GM12878 (cell line): ENCODE measurements at regions not wholly inside any gene's neighbourhood (a gene's known extent, or its start where the extent isn't known, plus 50 kb on each side); places are given as distances from the start of the nearest gene placed in this dataset.

Source experiments
- ATAC-seq: fragments of 200-7000 bp; cut with Tn5 transposase; 3 replicates; pipeline ENCODE4 v1.9.1; 2020; ENCODE audit warnings: mild to moderate bottlenecking, moderate library complexity
- BruUV-seq: library from RNA; stranded (reverse); fragments of 400-500 nt; replicated peaks from 2 replicates; lab custom pipeline; 2021; lab: Mats Ljungman, UMichigan
- CTCF ChIA-PET: fragments of 300-600 bp; sonication (Branson Sonifier 250); formaldehyde crosslinking; extraction: SDS; loops from one replicate; lab custom pipeline; 2021; ENCODE audit warnings: inconsistent platforms; lab: Yijun Ruan, JAX
- POLR2A ChIA-PET: fragments of 350-600 bp; formaldehyde crosslinking; extraction: SDS; loops from one replicate; lab custom pipeline; 2021; ENCODE audit warnings: inconsistent platforms; lab: Charles Lee
- RAD21 ChIA-PET: fragments of 300-600 bp; sonication (Branson Sonifier 250); formaldehyde crosslinking; loops from one replicate; lab custom pipeline; 2023; ENCODE audit warnings: antibody characterized with exemption; ENCODE audit not compliant: unreplicated experiment; lab: Charles Lee
- SMC1A ChIA-PET: fragments of 300-600 bp; sonication (Branson Sonifier 250); formaldehyde crosslinking; loops from one replicate; lab custom pipeline; 2023; ENCODE audit not compliant: unreplicated experiment, uncharacterized antibody; lab: Charles Lee
- DNase-seq: peaks from one replicate; pipeline ENCODE4 v3.0.0-alpha.2; 2011; ENCODE audit warnings: low read depth, low spot score
- FAIRE-seq: peaks from 3 replicates; lab custom pipeline; 2011; peaks lifted over from hg19 to GRCh38; lab: Jason Lieb, UNC
- H2AFZ ChIP-seq: 2 replicates; pipeline ENCODE4 v1.6.0; 2011; ENCODE audit warnings: low read depth, low read length, control low read depth; ENCODE audit not compliant: control insufficient read depth
- H3K27ac ChIP-seq: 2 replicates; pipeline ENCODE4 v1.5.1; 2011; ENCODE audit warnings: control low read depth; ENCODE audit not compliant: control insufficient read depth, insufficient read depth
- H3K27me3 ChIP-seq, 2 experiments: replicated peaks in 1 of 2; 2 replicates each; pipeline versions ENCODE4 v1.6.0 to v1.6.1; 2011; ENCODE audit warnings: low read length in 1 of 2; ENCODE audit not compliant: control insufficient read depth in 2 of 2, insufficient read depth in 2 of 2
- H3K36me3 ChIP-seq, 2 experiments: 2 replicates each; pipeline ENCODE4 v1.5.1; 2011; ENCODE audit warnings: low read length in 1 of 2; ENCODE audit not compliant: control insufficient read depth in 2 of 2, insufficient read depth in 2 of 2
- H3K4me1 ChIP-seq: 2 replicates; pipeline ENCODE4 v1.6.1; 2011; ENCODE audit warnings: mild to moderate bottlenecking, low read length, moderate library complexity, mixed read lengths; ENCODE audit not compliant: control insufficient read depth, insufficient read depth
- H3K4me2 ChIP-seq: 2 replicates; pipeline ENCODE4 v1.6.0; 2011; ENCODE audit warnings: control low read depth; ENCODE audit not compliant: control insufficient read depth, insufficient read depth
- H3K4me3 ChIP-seq: fragments of 200-600 bp; sonication (generic); 2 replicates; pipeline ENCODE4 v1.5.1; 2016
- H3K79me2 ChIP-seq: 2 replicates; pipeline ENCODE4 v1.6.0; 2011; ENCODE audit warnings: low read length; ENCODE audit not compliant: control insufficient read depth, insufficient read depth
- H3K9ac ChIP-seq: 2 replicates; pipeline ENCODE4 v1.8.0; 2011; ENCODE audit warnings: low read length, control low read depth, mixed read lengths; ENCODE audit not compliant: control insufficient read depth, insufficient read depth
- H3K9me3 ChIP-seq: replicated peaks from 3 replicates; pipeline ENCODE4 v1.5.1; 2011; ENCODE audit warnings: mild to moderate bottlenecking, low read length; ENCODE audit not compliant: control insufficient read depth, insufficient read depth
- H4K20me1 ChIP-seq: 2 replicates; pipeline ENCODE4 v1.6.0; 2011; ENCODE audit not compliant: control insufficient read depth, insufficient read depth
- CHD1 ChIP-seq: IDR thresholded peaks from 2 replicates; pipeline ENCODE4 v1.6.1; 2012; ENCODE audit warnings: low read depth, low read length, improper control_type of control experiment
- CHD2 ChIP-seq: IDR thresholded peaks from 2 replicates; pipeline ENCODE4 v1.6.1; 2011; ENCODE audit warnings: low read depth, low read length, improper control_type of control experiment, borderline replicate concordance
- DPF2 ChIP-seq: fragments of 450-650 bp; IDR thresholded peaks from 2 replicates; pipeline ENCODE4 v1.6.1; 2017; ENCODE audit warnings: mild to moderate bottlenecking
- MTA2 ChIP-seq: fragments of 450-650 bp; IDR thresholded peaks from 2 replicates; pipeline ENCODE4 v1.6.1; 2016; ENCODE audit warnings: low read depth, mild to moderate bottlenecking, moderate library complexity
- NFIC ChIP-seq: IDR thresholded peaks from 2 replicates; pipeline ENCODE4 v1.6.1; 2012; ENCODE audit warnings: low read depth, mild to moderate bottlenecking, inconsistent platforms, low read length, moderate library complexity
- RBBP5 ChIP-seq: fragments of 200-600 bp; sonication (generic); conservative IDR thresholded peaks from 2 replicates; pipeline ENCODE4 v1.6.1; 2016
- SMAD1 ChIP-seq: fragments of 450-650 bp; IDR thresholded peaks from 2 replicates; pipeline ENCODE4 v1.6.1; 2018; ENCODE audit warnings: mild to moderate bottlenecking, low read depth; ENCODE audit not compliant: partially characterized antibody
- WRNIP1 ChIP-seq: IDR thresholded peaks from 2 replicates; pipeline ENCODE4 v1.6.1; 2011; ENCODE audit warnings: low read depth, low read length, improper control_type of control experiment, borderline replicate concordance
- WGBS: methylation state at CpG from one replicate; pipeline ENCODE4 v1.1.6; 2016; ENCODE audit warnings: low lambda C conversion rate; ENCODE audit not compliant: insufficient replicate concordance, insufficient coverage; ENCODE audit errors: missing lambda C conversion rate; 5-methylcytosine and 5-hydroxymethylcytosine counted together
- in situ Hi-C: fragments of 300-500 bp; cut with MboI; formaldehyde crosslinking; loops from 9 replicates; pipeline ENCODE4 v1.14.3; 2018; ENCODE audit warnings: mixed read lengths
- intact Hi-C: fragments of 100-400 bp; cut with micrococcal nuclease; formaldehyde crosslinking; loops from one replicate; pipeline ENCODE4 v1.14.2; 2022; ENCODE audit not compliant: unreplicated experiment
- TF ChIP-seq, protein P1 (sequence below): fragments of 450-650 bp; IDR thresholded peaks from 2 replicates; pipeline ENCODE4 v1.6.1; 2017; ENCODE audit warnings: borderline replicate concordance
- TF ChIP-seq, protein P2 (sequence below): IDR thresholded peaks from 2 replicates; pipeline ENCODE4 v1.6.1; 2011; ENCODE audit warnings: borderline replicate concordance, low read depth, mild to moderate bottlenecking, moderate library complexity, low read length; ENCODE audit not compliant: insufficient read depth, poor library complexity, severe bottlenecking
- TF ChIP-seq, protein P3 (sequence below): IDR thresholded peaks from 2 replicates; pipeline ENCODE4 v1.6.1; 2011; ENCODE audit warnings: borderline replicate concordance, low read depth, mild to moderate bottlenecking, moderate library complexity, mixed read lengths, low read length; ENCODE audit not compliant: insufficient read depth; ENCODE audit errors: extremely low read length

DNA sequence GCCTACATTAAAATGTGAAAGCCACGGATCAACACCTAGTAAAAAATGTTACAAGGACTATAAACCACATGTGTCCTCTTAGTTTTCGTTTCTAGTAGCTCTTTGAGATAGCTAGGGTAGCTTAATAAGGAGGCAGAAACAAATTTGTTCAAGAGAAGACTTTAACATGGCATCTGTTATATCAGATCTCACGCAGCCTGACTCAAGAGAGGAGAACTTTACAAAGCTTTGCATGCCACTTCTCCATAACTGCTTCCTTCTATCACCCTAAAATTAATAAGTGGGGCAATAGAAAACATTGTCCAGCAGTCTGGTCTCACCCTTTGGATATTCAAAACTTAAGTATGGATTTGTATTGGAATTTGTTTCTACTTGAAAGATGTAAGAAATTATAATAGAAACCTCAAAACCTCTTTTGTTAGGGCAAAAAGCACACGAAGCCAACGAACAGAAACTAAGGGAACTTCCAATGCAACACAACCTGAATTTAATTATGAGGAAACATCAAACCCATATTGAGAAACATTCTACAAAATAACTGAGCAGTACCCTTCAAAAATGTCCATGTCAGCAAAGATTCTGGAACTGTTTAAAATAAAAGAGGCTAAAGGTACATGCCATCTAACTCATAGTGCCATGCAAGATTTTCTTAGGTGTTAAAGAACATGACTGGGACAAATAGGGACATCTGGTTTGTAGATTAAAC, 194.8 kb downstream of the LRIG3 start:
- intact Hi-C loops = no loop called here
- ChIA-PET SMC1A (no interaction called here), RAD21 (no interaction called here), CTCF (no interaction called here), POLR2A (no interaction called here)
- Histone ChIP-seq H3K9me3 (no peaks in the 10 kb centered on the region), H3K27ac (no peak overlapping the region), H3K4me2 (no peak overlapping the region), H4K20me1 (no peaks in the 10 kb centered on the region), H3K27me3 (no peaks in the 10 kb centered on the region), H3K79me2 (no peaks in the 10 kb centered on the region), H3K9ac (no peak overlapping the region), H3K4me1 (no peaks in the 10 kb centered on the region), H2AFZ (no peak overlapping the region), H3K4me3 (no peak overlapping the region), H3K36me3 (no peaks in the 10 kb centered on the region)
- no peak for DNase-seq
- ATAC-seq = no peak
- TF ChIP-seq, protein P1, sequence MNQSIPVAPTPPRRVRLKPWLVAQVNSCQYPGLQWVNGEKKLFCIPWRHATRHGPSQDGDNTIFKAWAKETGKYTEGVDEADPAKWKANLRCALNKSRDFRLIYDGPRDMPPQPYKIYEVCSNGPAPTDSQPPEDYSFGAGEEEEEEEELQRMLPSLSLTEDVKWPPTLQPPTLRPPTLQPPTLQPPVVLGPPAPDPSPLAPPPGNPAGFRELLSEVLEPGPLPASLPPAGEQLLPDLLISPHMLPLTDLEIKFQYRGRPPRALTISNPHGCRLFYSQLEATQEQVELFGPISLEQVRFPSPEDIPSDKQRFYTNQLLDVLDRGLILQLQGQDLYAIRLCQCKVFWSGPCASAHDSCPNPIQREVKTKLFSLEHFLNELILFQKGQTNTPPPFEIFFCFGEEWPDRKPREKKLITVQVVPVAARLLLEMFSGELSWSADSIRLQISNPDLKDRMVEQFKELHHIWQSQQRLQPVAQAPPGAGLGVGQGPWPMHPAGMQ = no peak
- no peak for TF ChIP-seq DPF2
- no peak for TF ChIP-seq MTA2
- no peak for TF ChIP-seq SMAD1
- TF ChIP-seq, protein P2, sequence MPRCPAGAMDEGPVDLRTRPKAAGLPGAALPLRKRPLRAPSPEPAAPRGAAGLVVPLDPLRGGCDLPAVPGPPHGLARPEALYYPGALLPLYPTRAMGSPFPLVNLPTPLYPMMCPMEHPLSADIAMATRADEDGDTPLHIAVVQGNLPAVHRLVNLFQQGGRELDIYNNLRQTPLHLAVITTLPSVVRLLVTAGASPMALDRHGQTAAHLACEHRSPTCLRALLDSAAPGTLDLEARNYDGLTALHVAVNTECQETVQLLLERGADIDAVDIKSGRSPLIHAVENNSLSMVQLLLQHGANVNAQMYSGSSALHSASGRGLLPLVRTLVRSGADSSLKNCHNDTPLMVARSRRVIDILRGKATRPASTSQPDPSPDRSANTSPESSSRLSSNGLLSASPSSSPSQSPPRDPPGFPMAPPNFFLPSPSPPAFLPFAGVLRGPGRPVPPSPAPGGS = no peak
- no peak for TF ChIP-seq WRNIP1
- no peak for TF ChIP-seq RBBP5
- no peak for TF ChIP-seq CHD2
- TF ChIP-seq CHD1 = no peak
- TF ChIP-seq NFIC = no peak
- TF ChIP-seq, protein P3, sequence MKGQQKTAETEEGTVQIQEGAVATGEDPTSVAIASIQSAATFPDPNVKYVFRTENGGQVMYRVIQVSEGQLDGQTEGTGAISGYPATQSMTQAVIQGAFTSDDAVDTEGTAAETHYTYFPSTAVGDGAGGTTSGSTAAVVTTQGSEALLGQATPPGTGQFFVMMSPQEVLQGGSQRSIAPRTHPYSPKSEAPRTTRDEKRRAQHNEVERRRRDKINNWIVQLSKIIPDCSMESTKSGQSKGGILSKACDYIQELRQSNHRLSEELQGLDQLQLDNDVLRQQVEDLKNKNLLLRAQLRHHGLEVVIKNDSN = no peak
- BruUV-seq = no TSS peak
- FAIRE-seq = no peak
- under 1% methylated on average over 5 of the region's 5 CpGs for WGBS
- in situ Hi-C loops = no loop called here
